ENCODE measurements at regions not wholly inside any gene's neighbourhood (a gene's known extent, or its start where the extent isn't known, plus 50 kb on each side); places are given as distances from the start of the nearest gene placed in this dataset.
A peak's percentile ranks its signal among the peaks of the same experiment; 100 is the strongest.
"Not testable (repeated sequence)": the region's sequence is repeated elsewhere in the genome, so short reads cannot be mapped to it uniquely, and the experiment has no call there.

DNA sequence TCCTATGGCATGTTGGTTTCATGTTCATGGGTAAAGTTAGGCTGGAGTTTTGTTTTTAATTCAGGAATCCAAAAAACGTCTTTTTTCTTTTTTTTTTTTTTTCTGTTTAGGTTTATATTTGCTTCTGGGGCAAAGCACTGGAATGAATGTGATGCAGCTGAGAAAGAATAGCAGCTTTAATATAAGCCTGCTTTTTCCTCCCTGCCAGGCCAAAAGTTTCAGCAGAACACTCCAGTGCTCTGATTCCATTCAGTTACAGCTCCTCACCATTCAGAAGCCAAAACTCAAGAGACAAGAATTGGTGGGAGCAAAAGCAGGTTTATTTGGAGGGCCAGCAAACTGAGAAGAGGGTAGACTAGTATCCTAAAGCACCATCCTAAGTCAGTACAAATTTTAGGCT lies 102.7 kb upstream of the PELI1 start:
- intact Hi-C loops (cut with micrococcal nuclease) = no loop called here
- DNase-seq (no peak), ATAC-seq (no peak)

DNA sequence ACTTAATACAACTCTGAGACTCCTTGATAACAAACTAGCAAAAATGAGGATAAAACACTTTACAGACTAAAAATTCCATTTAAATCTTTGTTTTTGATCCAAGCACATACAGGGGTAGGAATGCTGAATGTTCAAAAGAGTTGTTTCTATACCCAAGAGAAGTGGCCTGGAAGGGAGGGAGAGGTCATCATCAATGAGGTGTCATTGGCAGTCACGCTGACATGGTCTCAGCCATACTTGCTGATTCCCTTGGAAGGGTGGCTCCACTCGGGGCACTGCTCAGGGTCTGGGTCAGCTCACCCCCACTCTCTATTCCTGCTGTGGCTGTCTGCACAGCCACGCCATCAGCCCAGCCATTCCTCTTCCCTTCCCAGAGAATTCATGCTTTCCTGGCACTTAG lies 105.2 kb upstream of the PELI1 start:
- intact Hi-C loops (cut with micrococcal nuclease) = no loop called here
- DNase-seq = no peak
- ATAC-seq = no peak

DNA sequence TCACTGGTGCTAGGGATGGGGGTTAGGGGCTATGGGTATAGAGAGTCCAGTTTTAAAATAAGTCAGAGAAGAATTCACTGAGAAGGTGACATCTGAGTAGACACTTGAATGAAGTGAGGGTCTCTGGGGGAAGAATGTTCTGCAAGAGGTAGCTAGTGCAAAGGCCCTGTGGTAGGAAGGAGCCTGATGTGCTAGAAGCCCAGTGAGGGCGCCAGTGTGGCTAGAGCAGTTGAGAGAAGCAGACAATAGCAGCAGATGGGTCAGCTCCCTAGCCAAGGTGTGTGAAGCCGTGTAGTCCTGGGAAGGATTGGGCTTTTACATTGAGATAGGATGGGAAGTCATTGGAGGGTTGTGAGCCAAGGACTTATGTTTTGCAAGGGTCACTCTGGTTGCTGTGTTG lies 105.8 kb upstream of the PELI1 start:
- DNase-seq (no peak), ATAC-seq (no peak)
- intact Hi-C loops (cut with micrococcal nuclease) = no loop called here

DNA sequence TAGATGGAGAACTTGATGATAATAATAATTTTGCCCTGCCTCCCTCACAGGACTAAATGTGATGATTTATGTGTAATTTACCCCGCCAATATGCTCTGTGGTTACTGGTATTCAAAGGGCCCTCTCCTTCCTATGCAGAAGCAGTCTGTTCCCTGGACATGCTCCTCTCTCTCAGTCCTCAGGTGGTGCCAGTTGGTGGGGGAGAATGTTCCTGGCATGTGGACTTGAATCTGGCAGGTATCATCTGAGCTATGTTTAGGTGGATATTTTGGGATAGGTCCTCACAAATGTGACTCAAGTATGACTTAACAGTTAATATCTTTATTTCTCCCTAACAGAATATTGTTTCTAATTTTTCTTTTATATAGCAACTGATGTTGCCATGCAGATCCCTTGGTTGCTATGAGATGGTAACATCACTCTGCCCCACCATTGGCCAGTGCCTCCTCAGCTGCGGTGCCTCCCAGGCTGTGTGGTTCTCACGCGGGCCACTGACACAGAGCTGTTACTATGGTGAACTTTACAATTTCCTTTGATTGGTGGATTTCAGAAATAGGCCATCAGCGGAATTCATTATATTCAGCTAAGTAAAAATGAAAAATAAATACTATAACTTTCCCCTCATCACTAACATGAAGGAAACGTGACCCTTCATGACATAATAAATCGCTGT lies 106.7 kb upstream of the PELI1 start:
- ATAC-seq (no peak), DNase-seq (no peak)
- intact Hi-C loops (cut with micrococcal nuclease) = no loop called here

DNA sequence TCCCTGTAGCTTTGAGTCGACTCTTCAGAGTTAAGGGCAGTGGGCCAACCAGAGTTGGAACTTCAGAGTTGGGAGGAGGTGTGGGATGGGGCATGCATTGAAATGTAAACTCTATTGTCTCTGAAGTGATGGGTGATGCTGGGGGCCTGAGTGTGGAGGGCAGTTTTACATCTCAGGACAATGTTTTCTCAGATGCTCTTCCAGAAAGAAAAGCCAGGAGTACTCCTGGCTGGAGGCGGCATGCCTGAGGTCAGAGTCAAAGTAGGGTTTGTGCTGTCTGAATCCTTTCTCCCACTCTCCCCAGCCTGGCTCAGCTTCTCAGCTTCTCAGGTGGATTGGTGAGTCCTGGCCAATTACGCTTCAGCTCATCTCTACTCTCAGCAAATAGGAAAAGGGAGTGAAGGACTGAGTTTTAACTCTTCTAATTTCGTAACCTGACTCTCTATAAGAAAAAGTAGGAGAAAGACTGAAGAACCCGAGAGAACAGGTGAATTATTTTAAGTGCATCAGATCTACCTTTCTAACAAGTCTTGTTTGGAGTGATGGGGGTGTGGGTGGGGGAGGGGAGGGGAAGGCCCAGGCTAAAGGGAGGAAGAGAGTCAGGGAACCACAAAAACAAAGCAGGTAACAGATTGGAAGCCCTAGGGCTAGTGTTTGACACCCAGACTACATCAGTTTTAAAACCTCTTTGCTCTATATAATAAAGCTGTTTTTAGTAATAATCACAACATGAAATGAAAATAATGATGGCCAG lies 107.5 kb upstream of the PELI1 start:
- ATAC-seq = no peak
- no peak for DNase-seq
- intact Hi-C loops (cut with micrococcal nuclease) = no loop called here

DNA sequence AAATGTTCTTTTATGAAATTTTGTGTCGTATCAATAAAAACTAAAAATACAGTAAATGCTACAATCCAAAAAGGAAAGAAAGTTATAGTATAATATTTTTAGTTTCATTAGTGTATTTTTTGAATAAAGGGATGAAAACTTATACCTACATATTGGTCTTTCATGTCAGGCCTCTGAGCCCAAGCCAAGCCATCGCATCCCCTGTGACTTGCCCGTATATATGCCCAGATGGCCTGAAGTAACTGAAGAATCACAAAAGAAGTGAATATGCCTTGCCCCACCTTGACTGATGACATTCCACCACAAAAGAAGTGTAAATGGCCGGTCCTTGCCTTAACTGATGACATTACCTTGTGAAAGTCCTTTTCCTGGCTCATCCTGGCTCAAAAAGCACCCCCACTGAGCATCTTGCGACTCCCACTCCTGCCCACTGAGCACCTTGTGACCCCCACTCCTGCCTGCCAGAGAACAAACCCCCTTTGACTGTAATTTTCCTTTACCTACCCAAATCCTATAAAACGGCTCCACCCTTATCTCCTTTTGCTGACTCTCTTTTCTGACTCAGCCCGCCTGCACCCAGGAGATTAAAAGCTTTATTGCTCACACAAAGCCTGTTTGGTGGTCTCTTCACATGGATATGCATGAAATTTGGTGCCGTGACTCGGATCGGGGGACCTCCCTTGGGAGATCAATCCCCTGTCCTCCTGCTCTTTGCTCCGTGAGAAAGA lies 108.2 kb upstream of the PELI1 start:
- DNase-seq; ATAC-seq; intact Hi-C loops (cut with micrococcal nuclease): not testable (repeated sequence)

DNA sequence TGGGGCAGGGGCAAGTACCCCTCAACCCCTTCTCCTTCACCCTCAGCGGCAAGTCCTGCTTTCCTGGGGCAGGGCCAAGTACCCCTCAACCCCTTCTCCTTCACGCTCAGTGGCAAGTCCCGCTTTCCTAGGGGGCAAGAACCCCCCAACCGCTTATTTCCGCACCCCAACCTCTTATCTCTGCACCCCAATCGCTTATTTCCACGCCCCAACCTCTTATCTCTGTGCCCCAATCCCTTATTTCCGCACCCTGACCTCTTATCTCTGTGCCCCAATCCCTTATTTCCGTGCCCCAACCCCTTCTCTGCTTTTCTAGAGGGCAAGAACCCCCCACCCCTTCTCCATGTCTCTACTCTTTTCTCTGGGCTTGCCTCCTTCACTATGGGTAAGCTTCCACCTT lies 109.2 kb upstream of the PELI1 start:
- ATAC-seq; intact Hi-C loops (cut with micrococcal nuclease); DNase-seq: not testable (repeated sequence)

DNA sequence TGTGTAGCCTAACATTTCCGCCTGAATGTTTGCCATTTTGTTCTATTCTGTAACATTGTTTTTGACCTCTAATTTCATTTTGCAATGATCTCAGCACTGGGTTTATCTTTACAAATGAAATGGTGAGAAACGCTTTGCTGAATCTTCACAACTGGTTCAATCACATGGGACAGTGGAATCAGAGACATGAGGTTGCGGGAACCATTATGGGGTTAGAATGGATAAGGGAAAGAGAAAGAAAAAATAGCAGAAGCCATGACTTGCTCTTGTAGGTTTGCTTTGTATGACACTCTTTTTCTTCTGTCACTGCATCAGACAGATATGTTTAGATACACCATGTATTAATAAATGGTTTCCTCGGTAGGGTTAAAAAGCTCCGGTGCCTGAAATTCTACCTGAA lies 114.3 kb upstream of the PELI1 start:
- intact Hi-C loops (cut with micrococcal nuclease) = no loop called here
- DNase-seq (no peak), ATAC-seq (no peak)

DNA sequence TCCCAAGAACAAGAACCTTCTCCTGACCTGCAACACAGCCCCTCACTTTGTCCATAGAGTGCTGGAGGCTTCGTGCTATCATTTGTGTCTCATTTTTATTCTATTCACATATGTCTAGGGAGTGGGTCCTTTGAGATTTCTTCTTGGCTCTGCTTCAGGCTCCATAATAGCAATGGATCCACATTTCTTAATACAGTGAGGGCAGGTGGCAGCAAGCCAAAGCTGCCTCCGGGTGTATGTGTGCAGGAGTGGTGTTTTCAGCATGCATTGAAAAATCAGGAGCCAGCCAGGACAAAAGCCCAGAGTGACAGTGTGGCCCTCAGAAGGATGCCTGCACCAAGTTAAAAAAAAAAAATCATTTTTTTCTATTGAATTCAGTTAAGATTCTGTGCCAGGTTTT lies 115.1 kb upstream of the PELI1 start:
- ATAC-seq = peak; percentile 67
- peak; percentile 72 for DNase-seq
- intact Hi-C loops (cut with micrococcal nuclease) = no loop called here

DNA sequence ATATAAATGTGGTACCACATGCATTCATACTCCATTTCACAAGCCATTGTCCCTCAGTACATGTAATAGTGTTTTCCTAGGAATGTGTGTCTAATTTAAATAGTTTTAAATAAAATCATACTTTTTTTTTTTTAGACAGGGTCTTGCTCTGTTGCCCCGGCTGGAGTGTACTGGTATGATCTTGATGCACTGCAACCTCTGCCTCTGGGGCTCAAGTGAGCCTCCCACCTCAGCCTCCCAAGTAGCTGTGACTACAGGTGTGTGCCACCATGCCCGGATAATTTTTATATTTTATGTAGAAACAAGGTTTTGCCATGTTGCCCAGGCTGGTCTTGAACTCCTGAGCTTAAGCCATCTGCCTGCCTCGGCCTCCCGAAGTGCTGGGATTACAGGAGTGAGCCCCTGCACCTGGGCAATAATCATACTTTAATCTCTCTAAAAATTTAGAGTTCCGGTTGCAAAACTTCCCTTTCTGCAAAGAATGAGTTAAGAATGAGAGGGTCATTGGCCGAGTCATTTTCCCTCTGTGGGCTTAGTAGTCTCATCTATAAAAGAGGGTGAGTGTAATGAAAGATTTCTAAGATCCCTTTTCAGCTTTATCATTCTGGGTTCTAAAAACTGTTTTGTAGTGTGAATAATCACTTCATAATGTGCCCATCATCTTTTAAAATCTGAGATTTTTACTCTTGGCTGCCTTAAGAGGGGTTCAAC lies 116.0 kb upstream of the PELI1 start:
- ATAC-seq (no peak), DNase-seq (no peak)
- intact Hi-C loops (cut with micrococcal nuclease) = no loop called here

DNA sequence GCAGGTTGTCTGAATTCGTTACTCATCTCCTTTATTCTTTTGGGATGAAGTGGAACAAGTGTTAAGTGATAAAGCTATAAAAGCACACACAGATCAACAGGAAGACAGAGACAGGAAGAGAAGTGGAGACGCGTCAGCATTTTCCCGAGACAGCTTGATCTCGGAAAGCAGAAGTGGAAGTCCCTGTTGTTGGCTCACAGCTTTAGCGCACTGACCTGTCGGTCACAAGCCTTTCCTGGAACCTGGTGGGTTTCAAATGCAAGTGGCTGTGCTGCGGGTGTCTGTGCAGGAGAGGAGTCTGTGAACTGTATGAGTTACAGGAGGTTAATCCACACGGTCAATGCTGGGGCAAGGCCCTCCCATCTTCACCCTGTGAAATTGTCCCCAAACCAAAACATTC lies 116.6 kb upstream of the PELI1 start:
- peak; percentile 47 for DNase-seq
- ATAC-seq = peak; percentile 85

DNA sequence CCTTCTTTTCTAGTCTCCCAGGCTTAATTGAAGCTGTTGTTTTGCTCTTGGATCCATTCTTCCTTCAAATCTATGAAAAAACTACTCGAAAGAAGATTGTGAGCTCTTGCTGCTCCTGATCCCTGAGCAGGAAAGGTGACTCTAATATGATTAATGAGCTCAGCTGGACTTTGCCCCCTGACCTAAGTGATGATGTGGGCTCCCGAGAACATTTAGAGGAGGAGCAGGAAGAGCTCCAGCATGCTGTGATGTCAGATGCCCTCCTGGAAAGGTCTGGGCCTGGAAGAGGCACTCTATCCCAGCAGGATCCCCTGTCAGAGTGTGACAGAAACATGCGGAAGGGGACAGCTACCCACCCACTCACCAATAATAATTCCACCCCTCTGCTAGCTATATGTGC lies 117.9 kb upstream of the PELI1 start:
- DNase-seq = no peak
- ATAC-seq = no peak
- intact Hi-C loops (cut with micrococcal nuclease) = no loop called here

More for the DNA sequence above, 116.6 kb upstream of the PELI1 start:
- intact Hi-C loops (cut with micrococcal nuclease) = no loop called here

DNA sequence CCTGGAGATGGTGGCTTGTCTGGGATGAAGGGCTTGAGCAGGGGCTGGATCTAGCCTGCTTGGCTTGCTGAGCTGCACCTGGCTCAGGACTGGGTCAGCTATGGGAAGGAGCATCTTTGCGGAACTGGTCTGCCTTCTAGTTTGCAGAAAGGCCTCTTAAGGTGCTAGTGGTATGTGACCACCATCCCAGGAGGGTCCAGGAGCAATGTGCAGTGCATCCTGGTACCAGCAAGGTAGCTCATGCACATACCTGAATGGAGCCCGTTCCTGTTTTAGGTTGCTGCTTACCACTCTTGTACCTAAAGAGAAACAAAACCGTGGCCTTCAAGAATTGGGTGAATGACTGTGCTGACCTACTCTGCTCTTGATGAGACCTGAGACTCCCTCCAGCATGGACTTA lies 118.6 kb upstream of the PELI1 start:
- intact Hi-C loops (cut with micrococcal nuclease) = no loop called here
- DNase-seq (no peak), ATAC-seq (no peak)

DNA sequence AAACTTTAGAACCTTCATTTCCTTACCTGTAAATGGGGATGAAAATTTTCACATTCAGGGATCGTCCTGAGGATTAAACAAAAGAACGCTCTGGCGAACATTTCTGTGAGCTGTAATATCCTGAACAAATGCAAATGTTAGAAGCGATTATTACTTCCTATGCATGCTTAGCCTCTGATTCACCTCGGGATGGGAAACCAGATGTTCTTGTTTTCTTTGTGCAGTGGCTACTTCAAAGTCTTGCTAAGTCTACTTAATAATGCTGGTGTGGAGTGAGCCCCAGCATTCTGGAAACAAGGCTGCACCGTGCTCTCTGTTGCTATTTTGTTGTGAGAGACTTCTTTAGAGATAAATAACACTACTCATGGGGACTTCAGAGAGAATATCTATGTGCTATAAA lies 119.1 kb upstream of the PELI1 start:
- intact Hi-C loops (cut with micrococcal nuclease) = no loop called here
- ATAC-seq = peak; percentile 25
- DNase-seq = no peak

DNA sequence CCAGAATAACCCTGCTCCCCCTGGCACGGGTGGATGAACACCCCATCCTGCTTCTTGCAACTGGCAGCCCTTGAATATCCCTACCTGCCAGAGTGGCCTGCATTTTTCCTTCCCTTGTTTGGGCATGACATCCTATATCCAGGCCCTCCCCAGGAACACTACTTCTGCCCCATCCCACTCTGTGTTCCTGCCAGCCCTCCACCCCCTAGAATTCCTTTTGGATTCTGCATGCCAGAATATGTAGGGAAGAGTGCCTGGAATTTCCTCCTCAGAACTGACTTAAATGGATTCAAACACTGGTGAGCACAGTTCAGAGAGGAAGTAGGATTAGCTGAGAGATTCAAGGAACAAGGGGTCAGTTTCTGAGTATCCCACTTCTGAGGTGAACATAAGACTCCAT lies 123.5 kb upstream of the PELI1 start:
- intact Hi-C loops (cut with micrococcal nuclease) = no loop called here
- no peak for ATAC-seq
- DNase-seq = no peak

DNA sequence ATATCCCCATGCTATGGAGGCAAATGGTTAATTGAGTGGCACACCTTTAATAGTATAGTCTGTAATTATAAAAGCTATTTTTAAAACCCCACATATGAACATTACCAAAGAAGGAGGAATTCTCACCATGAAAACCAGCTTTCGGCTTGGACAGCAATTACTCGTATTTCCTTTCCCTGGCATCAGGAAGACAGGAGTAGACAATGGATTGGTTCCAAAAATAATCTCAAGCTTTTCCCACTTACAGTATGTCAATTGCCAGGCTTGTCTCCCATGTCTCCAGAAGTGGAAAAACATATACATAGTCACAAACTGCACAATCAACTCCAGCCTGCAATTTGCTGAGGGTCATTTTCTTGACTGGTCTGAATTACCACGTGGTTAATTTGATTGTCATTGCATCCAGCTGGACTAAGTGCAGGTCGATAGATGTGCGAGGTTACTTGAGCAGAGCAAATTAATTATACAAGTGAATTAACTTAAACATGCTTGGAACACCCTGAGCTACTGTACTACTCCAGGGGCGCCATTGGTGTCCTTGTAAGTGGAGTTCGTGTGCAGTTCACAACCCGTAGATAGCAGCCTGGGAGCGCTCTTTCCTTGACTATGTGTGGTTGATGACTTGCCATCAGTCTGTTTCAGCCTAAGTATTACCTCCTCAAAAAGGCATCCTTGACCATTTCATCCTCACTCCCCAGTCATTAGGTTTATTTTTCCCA lies 124.3 kb upstream of the PELI1 start:
- intact Hi-C loops (cut with micrococcal nuclease) = no loop called here
- DNase-seq (no peak), ATAC-seq (no peak)

DNA sequence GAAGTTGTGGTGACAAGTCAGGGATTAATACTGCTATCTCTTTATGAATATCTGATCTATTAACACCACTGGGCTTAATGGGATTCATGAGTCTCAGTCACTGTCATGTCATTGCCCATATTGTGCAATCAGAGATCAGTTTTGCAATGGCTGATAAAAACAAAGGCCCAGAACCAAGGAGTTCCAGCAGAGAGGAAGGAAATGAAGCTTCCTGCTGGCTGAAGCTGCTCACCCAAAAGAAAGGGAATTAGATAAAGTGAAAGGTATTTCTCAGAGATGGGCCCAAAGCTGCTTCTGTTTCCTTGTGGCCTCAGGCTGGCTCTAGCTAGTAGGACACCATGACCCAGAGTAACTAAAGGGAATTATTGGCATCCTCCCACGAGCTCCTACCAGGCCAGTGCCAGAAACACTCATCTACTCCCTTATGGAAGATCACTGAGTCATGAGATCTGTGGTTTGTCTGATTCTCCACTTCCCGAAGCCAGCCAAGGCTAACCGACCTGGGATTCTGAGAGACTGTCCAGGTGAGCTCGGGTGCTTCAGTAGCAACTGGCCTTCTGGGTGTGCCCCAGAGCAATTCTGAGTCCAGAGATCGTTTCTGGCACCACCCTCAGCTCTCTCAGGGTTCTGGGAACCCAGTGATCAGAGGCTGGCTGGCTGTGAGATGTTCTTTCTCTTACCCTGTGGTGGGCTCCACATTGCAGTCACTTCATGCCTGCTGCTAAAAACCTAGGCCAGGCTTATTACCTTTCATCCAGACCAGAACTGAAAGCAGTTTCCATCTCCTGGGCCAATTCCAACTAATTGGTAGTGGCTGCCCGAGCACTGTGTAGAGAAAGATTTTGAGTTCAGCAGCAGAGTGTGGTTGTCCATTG lies 129.5 kb upstream of the PELI1 start:
- peak; percentile 93 for ATAC-seq
- DNase-seq = peak; percentile 46
- intact Hi-C loops (cut with micrococcal nuclease) = no loop called here

All from left ventricle myocardium superior (tissue), 1 donor.